ENCODE measurements at regions not wholly inside any gene's neighbourhood (a gene's known extent, or its start where the extent isn't known, plus 50 kb on each side); places are given as distances from the start of the nearest gene placed in this dataset.

DNA sequence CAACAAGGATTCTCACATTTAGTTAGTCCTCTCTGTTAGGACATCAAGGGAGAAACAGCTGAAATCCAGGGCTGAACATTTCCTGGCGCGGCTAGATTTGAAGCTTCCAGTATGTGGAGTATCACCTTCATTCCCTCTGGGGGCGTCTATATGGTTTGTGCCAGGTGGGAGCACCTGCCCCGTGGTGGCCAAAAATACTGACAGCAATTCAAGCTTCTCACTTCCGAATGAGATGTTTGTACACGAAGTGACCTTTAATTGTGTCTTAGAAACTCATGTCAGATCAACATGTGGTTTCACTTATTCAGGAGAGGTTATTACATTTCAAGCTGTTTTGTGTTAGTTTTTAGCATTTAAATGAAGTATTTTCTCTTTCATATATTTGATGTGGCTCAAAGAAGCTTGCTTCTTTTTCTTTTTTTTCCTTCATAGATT lies 67.3 kb upstream of the ZNF217 start:
- TF ChIP-seq, protein P1, sequence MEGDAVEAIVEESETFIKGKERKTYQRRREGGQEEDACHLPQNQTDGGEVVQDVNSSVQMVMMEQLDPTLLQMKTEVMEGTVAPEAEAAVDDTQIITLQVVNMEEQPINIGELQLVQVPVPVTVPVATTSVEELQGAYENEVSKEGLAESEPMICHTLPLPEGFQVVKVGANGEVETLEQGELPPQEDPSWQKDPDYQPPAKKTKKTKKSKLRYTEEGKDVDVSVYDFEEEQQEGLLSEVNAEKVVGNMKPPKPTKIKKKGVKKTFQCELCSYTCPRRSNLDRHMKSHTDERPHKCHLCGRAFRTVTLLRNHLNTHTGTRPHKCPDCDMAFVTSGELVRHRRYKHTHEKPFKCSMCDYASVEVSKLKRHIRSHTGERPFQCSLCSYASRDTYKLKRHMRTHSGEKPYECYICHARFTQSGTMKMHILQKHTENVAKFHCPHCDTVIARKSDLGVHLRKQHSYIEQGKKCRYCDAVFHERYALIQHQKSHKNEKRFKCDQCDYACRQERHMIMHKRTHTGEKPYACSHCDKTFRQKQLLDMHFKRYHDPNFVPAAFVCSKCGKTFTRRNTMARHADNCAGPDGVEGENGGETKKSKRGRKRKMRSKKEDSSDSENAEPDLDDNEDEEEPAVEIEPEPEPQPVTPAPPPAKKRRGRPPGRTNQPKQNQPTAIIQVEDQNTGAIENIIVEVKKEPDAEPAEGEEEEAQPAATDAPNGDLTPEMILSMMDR (IDR thresholded peaks at IDR 0.05; ENCODE audit: low read depth, low read length, missing input control), result no peak
- TF ChIP-seq FOXA1 (IDR thresholded peaks at IDR 0.05) (no peak), RXRA (IDR thresholded peaks at IDR 0.05) (no peak), RAD21 (IDR thresholded peaks at IDR 0.05) (no peak)
- TF ChIP-seq, protein P2, sequence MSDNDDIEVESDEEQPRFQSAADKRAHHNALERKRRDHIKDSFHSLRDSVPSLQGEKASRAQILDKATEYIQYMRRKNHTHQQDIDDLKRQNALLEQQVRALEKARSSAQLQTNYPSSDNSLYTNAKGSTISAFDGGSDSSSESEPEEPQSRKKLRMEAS (IDR thresholded peaks at IDR 0.05), result no peak
- TF ChIP-seq, protein P3, sequence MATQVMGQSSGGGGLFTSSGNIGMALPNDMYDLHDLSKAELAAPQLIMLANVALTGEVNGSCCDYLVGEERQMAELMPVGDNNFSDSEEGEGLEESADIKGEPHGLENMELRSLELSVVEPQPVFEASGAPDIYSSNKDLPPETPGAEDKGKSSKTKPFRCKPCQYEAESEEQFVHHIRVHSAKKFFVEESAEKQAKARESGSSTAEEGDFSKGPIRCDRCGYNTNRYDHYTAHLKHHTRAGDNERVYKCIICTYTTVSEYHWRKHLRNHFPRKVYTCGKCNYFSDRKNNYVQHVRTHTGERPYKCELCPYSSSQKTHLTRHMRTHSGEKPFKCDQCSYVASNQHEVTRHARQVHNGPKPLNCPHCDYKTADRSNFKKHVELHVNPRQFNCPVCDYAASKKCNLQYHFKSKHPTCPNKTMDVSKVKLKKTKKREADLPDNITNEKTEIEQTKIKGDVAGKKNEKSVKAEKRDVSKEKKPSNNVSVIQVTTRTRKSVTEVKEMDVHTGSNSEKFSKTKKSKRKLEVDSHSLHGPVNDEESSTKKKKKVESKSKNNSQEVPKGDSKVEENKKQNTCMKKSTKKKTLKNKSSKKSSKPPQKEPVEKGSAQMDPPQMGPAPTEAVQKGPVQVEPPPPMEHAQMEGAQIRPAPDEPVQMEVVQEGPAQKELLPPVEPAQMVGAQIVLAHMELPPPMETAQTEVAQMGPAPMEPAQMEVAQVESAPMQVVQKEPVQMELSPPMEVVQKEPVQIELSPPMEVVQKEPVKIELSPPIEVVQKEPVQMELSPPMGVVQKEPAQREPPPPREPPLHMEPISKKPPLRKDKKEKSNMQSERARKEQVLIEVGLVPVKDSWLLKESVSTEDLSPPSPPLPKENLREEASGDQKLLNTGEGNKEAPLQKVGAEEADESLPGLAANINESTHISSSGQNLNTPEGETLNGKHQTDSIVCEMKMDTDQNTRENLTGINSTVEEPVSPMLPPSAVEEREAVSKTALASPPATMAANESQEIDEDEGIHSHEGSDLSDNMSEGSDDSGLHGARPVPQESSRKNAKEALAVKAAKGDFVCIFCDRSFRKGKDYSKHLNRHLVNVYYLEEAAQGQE (IDR thresholded peaks at IDR 0.05), result no peak
- TF ChIP-seq, protein P4, sequence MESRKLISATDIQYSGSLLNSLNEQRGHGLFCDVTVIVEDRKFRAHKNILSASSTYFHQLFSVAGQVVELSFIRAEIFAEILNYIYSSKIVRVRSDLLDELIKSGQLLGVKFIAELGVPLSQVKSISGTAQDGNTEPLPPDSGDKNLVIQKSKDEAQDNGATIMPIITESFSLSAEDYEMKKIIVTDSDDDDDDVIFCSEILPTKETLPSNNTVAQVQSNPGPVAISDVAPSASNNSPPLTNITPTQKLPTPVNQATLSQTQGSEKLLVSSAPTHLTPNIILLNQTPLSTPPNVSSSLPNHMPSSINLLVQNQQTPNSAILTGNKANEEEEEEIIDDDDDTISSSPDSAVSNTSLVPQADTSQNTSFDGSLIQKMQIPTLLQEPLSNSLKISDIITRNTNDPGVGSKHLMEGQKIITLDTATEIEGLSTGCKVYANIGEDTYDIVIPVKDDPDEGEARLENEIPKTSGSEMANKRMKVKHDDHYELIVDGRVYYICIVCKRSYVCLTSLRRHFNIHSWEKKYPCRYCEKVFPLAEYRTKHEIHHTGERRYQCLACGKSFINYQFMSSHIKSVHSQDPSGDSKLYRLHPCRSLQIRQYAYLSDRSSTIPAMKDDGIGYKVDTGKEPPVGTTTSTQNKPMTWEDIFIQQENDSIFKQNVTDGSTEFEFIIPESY (IDR thresholded peaks at IDR 0.05), result no peak

All from liver (tissue), 3 donors.